C4-2B (cell line): ENCODE measurements at regions not wholly inside any gene's neighbourhood (a gene's known extent, or its start where the extent isn't known, plus 50 kb on each side); places are given as distances from the start of the nearest gene placed in this dataset.

Source experiments
- H3K27ac ChIP-seq: fragments of 450-650 bp; 2 replicates; pipeline ENCODE4 v1.5.1; 2017
- ZFX ChIP-seq: fragments of 450-650 bp; IDR thresholded peaks from 2 replicates; pipeline ENCODE4 v1.6.1; 2017
- TF ChIP-seq, protein P1 (sequence below): fragments of 450-650 bp; conservative IDR thresholded peaks from 2 replicates; pipeline ENCODE4 v1.5.1; 2017; ENCODE audit warnings: mild to moderate bottlenecking

DNA sequence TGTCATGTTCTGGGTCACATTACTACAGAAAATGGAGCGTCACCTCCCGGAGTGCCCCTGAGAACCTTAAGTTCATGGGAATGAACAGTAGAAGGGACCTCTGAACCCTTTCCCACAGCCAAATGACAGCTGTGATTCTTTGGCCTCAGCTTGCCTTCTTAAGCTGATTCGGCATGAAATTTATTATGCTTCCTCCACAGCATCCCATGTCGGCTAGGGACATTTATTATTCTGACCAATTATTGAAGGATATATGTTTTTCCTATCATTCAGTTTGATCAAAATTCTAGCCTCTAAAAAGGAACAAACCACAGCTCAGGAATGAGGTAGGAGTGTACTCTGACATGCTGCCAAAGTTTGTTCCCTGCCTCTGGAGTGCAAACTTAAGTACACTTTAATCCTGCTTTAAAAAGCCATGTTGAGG lies 440.6 kb downstream of the CETN3 start:
- no peak overlapping the region for H3K27ac ChIP-seq
- TF ChIP-seq, protein P1, sequence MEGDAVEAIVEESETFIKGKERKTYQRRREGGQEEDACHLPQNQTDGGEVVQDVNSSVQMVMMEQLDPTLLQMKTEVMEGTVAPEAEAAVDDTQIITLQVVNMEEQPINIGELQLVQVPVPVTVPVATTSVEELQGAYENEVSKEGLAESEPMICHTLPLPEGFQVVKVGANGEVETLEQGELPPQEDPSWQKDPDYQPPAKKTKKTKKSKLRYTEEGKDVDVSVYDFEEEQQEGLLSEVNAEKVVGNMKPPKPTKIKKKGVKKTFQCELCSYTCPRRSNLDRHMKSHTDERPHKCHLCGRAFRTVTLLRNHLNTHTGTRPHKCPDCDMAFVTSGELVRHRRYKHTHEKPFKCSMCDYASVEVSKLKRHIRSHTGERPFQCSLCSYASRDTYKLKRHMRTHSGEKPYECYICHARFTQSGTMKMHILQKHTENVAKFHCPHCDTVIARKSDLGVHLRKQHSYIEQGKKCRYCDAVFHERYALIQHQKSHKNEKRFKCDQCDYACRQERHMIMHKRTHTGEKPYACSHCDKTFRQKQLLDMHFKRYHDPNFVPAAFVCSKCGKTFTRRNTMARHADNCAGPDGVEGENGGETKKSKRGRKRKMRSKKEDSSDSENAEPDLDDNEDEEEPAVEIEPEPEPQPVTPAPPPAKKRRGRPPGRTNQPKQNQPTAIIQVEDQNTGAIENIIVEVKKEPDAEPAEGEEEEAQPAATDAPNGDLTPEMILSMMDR, result no peak

DNA sequence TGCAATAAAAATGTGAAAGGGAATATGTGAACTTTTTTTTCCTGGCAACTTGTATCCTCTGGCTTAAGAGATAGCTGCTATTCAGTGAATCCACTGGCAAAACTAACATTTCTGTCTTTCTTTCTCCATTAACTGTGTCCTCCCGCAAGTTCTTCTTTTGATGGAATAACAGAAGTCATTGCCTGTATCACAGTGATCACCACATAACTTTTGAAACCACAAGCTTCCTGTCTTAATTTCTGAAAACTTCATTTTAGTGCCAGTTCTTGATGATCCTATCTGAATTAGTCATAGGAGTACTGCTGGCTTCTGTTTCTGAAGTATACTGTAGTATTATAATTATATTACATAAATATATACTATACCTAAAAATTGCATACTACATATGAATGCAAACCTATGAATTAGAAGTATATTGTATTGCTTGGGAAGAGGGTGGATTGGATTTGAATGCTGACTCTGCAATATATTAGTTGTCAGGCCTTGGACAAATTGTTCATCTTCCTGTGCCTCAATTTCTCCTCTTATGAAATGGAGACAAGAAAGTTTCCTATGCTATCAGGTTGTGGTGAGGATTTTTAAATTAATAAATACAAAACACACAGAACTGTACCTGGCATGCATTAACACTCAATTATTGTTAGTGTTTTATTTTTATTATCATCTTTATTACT lies 441.6 kb downstream of the CETN3 start:
- TF ChIP-seq ZFX, result no peak
- TF ChIP-seq, protein P1, result no peak
- H3K27ac ChIP-seq, result no peak overlapping the region

DNA sequence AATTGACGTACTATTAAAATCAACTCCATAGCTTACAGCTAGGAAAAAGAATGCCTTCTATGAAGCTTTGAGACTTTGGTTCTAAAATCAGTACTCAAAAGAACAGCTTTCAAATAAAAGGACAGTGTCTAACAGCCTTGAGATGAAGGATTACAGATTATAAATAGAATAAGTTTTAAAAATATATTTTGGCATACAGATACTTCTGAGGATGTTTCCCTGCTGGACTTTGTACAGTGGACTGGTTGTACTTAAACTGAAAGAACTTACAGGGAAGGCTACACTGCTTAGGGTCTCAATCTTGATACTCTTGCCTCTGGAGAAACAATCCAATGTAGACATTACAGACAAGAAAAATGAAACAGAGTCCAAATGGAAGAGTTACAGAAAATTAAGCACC lies 452.7 kb downstream of the CETN3 start:
- TF ChIP-seq, protein P1, result no peak
- no peak for TF ChIP-seq ZFX

DNA sequence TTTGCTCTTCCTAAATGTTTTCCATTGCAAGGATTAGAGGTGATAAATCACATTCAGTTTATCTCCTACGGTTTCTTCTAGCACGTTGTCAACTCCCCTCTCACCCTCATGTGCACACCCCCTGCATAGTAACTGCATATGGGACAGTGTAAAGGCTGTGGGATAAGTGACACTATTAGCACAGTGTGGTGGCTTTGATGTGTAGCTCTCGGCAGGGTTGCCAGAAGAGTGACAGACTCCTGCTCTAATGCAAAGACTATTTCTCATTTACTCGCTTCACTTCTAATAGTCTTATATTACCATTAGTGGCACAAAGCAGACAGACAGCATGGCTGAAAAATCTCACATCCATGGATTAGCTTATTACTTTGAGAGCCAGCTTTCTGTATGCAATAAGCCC lies 454.6 kb downstream of the CETN3 start:
- TF ChIP-seq, protein P1, result no peak
- no peak for TF ChIP-seq ZFX
- no peak overlapping the region for H3K27ac ChIP-seq

More for the DNA sequence above, 452.7 kb downstream of the CETN3 start:
- no peak overlapping the region for H3K27ac ChIP-seq

DNA sequence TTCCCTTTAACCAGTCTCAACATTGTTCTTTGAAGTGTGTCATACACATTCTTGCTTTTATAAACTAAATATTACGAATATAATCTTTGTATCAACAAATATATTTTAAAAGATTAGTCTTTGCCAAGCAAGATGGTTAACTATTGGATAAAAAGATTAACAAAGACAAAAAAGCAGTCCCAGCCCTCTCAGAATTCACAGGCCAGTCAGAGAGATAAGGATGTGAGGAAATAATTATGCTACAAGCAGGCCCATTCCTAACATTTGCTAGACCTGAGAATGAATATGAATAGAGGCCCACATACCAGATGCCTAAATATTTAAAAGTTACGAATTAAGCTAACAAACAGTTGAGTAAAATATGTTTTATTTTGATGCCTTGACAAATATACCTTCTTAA lies 457.7 kb downstream of the CETN3 start:
- TF ChIP-seq ZFX, result no peak
- TF ChIP-seq, protein P1, result no peak

DNA sequence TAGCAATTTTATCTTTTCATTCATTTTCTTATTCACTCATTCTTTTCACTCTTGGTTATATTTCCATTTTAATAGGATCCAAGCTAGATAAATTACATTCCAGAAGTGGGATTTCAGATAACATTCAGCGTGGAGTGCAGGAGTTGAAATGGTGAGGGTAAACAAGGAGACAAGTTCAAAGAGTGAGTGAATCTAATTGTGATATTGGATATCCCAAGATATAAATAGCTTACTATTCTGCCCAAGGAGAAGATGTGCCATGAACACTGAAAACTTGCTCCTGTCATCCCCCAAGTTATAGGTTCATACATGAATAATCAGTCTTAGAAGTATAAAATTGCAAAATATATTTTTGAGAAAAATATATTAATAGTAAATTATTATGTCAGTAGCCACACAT lies 459.3 kb downstream of the CETN3 start:
- no peak for TF ChIP-seq ZFX
- TF ChIP-seq, protein P1, result no peak

More for the DNA sequence above, 457.7 kb downstream of the CETN3 start:
- H3K27ac ChIP-seq, result no peak overlapping the region

DNA sequence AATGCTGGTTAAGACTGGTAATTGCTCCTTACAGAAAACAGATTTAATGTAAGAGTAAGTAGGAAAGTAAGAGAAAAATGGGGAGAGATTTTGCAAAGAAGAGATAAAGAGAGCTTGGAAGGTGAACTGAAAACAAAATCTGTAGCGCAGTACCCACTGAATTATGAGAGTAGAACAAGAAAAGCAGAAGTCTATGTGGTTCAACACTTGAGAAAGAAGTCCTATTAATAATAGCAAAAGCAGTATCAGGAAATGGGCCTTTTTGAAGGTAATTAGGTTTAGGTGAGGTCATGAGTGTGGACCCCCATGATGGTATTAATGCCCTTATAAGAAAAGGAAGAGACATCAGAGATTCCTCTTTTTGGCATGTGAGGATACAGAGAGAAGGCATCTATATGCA lies 460.6 kb downstream of the CETN3 start:
- TF ChIP-seq, protein P1, result no peak
- TF ChIP-seq ZFX, result no peak
- no peak overlapping the region for H3K27ac ChIP-seq

More for the DNA sequence above, 459.3 kb downstream of the CETN3 start:
- H3K27ac ChIP-seq, result no peak overlapping the region
